NCI-H774 (cell line): ENCODE measurements at regions not wholly inside any gene's neighbourhood (a gene's known extent, or its start where the extent isn't known, plus 50 kb on each side); places are given as distances from the start of the nearest gene placed in this dataset.
"Not testable (repeated sequence)": the region's sequence is repeated elsewhere in the genome, so short reads cannot be mapped to it uniquely, and the experiment has no call there.

Source experiments
- DNase-seq: peaks from one replicate; lab custom pipeline; 2025; lab: John Stamatoyannopoulos, UW

- no peak for DNase-seq
Measured at GRCh38 chr14:22297376-22297775, 291.6 kb downstream of the DAD1 start.

GRCh38 chr14:22296722-22297121, 292.3 kb downstream of the DAD1 start:
- DNase-seq, result no peak

- DNase-seq, result no peak
Measured at GRCh38 chr14:22296088-22296487, 292.9 kb downstream of the DAD1 start.

- no peak for DNase-seq
Measured at GRCh38 chr14:22291406-22291805, 297.6 kb downstream of the DAD1 start.

GRCh38 chr14:22289570-22289969, 299.5 kb downstream of the DAD1 start:
- DNase-seq, result no peak

- DNase-seq, result no peak
Measured at GRCh38 chr14:22285991-22286390, 303.0 kb downstream of the DAD1 start.

- DNase-seq, result no peak
Measured at GRCh38 chr14:22282949-22283348, 306.1 kb downstream of the DAD1 start.

- DNase-seq, result no peak
Measured at GRCh38 chr14:22282417-22282816, 306.6 kb downstream of the DAD1 start.

- DNase-seq, result not testable (repeated sequence)
Measured at GRCh38 chr14:22281447-22281874, 307.6 kb downstream of the DAD1 start.

GRCh38 chr14:22280497-22281316, 308.3 kb downstream of the DAD1 start:
- DNase-seq, result no peak

GRCh38 chr14:22276913-22277816, 311.9 kb downstream of the DAD1 start:
- DNase-seq, result no peak

GRCh38 chr14:22271838-22272799, 316.9 kb downstream of the DAD1 start:
- no peak for DNase-seq

- DNase-seq, result no peak
Measured at GRCh38 chr14:22268875-22269274, 320.1 kb downstream of the DAD1 start.

- DNase-seq, result no peak
Measured at GRCh38 chr14:22266683-22267082, 322.3 kb downstream of the DAD1 start.

GRCh38 chr14:22266142-22266442, 322.9 kb downstream of the DAD1 start:
- DNase-seq, result no peak

GRCh38 chr14:22265319-22266141, 323.5 kb downstream of the DAD1 start:
- no peak for DNase-seq

- DNase-seq, result no peak
Measured at GRCh38 chr14:22264759-22265158, 324.3 kb downstream of the DAD1 start.

- DNase-seq, result no peak
Measured at GRCh38 chr14:22263961-22264360, 325.1 kb downstream of the DAD1 start.

- DNase-seq, result no peak
Measured at GRCh38 chr14:22262881-22263280, 326.1 kb downstream of the DAD1 start.

- no peak for DNase-seq
Measured at GRCh38 chr14:22255017-22255950, 333.7 kb downstream of the DAD1 start.
